MCF 10A (cell line): ENCODE measurements at regions not wholly inside any gene's neighbourhood (a gene's known extent, or its start where the extent isn't known, plus 50 kb on each side); places are given as distances from the start of the nearest gene placed in this dataset.
A peak's percentile ranks its signal among the peaks of the same experiment; 100 is the strongest.

Experiments used
- BruUV-seq: library from RNA; stranded (reverse); fragments of 400-500 nt; replicated peaks from 2 replicates; lab custom pipeline; 2021; lab: Mats Ljungman, UMichigan
- CTCF ChIA-PET: fragments of 300-600 bp; sonication (Branson Sonifier 250); formaldehyde crosslinking; extraction: SDS; loops from one replicate; lab custom pipeline; 2021; ENCODE audit warnings: antibody characterized with exemption, inconsistent platforms; lab: Yijun Ruan, JAX
- POLR2A ChIA-PET: fragments of 300-600, 350-650 bp; sonication (Branson Sonifier 250); formaldehyde crosslinking; extraction: SDS; loops from one replicate; lab custom pipeline; 2020; ENCODE audit warnings: antibody characterized with exemption, inconsistent platforms; lab: Yijun Ruan, JAX
- DNase-seq: peaks from one replicate; pipeline ENCODE4 v3.0.0-alpha.2; 2018; ENCODE audit not compliant: unreplicated experiment
- H3K27ac Mint-ChIP-seq: one replicate; pipeline ENCODE4 v1.8.0; 2022; ENCODE audit warnings: mild to moderate bottlenecking, low read depth, mixed read lengths; ENCODE audit not compliant: unreplicated experiment
- H3K27me3 Mint-ChIP-seq: one replicate; pipeline ENCODE4 v1.8.0; 2022; ENCODE audit warnings: mixed read lengths; ENCODE audit not compliant: insufficient read depth, unreplicated experiment
- H3K36me3 Mint-ChIP-seq: one replicate; pipeline ENCODE4 v1.8.0; 2022; ENCODE audit warnings: mild to moderate bottlenecking, moderate library complexity, mixed read lengths; ENCODE audit not compliant: insufficient read depth, unreplicated experiment
- H3K4me1 Mint-ChIP-seq: one replicate; pipeline ENCODE4 v1.8.0; 2022; ENCODE audit warnings: mixed read lengths; ENCODE audit not compliant: insufficient read depth, unreplicated experiment
- H3K4me3 Mint-ChIP-seq: one replicate; pipeline ENCODE4 v1.8.0; 2022; ENCODE audit warnings: mild to moderate bottlenecking, moderate library complexity, mixed read lengths; ENCODE audit not compliant: unreplicated experiment
- H3K9me3 Mint-ChIP-seq: one replicate; pipeline ENCODE4 v1.8.0; 2022; ENCODE audit warnings: mixed read lengths; ENCODE audit not compliant: unreplicated experiment
- intact Hi-C: fragments of 100-400 bp; cut with micrococcal nuclease; formaldehyde crosslinking; loops from 2 replicates; pipeline ENCODE4 v1.14.1; 2022
- TF ChIP-seq, protein P1 (sequence below): fragments of 200-600 bp; IDR thresholded peaks from one replicate; pipeline ENCODE4 v1.8.0; 2022; ENCODE audit warnings: antibody characterized with exemption, mild to moderate bottlenecking; ENCODE audit not compliant: unreplicated experiment

DNA sequence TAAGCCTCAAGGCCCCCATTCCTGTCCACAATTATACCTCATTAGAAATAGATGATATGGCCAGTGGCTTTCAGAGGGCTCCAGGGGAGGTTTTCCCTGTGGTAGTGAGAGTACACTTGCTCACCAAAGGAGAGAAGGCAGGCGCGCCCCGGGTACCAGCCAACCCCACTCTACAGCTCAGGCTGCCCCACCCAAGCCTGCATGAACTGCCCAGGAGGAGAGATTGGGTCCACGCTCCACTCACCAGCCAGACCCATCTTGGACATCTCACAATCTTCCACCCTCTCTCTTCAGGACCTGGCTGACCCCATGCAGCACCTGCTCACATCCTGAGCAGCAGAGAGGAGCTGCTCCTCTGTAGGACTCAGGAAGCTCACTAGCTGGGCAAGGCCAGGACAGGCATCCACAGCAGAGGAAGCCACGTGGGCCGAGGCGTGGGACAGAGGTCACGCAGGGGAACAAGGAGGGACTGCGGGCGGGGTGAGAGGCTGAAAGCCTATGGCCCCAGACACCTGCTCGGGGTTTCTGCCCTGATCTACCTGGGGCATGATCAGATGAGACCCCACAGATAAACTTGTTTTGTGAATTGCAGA lies 53.9 kb upstream of the GLI2 start:
- intact Hi-C loops: loop anchor here (5.0 kb wide), 2 partner anchors 444 to 569 kb away; no protein-coding TSS in a partner anchor
- BruUV-seq: no TSS peak
- TF ChIP-seq, protein P1, sequence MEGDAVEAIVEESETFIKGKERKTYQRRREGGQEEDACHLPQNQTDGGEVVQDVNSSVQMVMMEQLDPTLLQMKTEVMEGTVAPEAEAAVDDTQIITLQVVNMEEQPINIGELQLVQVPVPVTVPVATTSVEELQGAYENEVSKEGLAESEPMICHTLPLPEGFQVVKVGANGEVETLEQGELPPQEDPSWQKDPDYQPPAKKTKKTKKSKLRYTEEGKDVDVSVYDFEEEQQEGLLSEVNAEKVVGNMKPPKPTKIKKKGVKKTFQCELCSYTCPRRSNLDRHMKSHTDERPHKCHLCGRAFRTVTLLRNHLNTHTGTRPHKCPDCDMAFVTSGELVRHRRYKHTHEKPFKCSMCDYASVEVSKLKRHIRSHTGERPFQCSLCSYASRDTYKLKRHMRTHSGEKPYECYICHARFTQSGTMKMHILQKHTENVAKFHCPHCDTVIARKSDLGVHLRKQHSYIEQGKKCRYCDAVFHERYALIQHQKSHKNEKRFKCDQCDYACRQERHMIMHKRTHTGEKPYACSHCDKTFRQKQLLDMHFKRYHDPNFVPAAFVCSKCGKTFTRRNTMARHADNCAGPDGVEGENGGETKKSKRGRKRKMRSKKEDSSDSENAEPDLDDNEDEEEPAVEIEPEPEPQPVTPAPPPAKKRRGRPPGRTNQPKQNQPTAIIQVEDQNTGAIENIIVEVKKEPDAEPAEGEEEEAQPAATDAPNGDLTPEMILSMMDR: no peak
- no peak overlapping the region for H3K4me3 Mint-ChIP-seq
- H3K4me1 Mint-ChIP-seq: peaks cover 10% of the 10 kb centered on the region
- H3K9me3 Mint-ChIP-seq: no peaks in the 10 kb centered on the region
- no peak for DNase-seq
- H3K27me3 Mint-ChIP-seq: no peaks in the 10 kb centered on the region
- CTCF ChIA-PET: interaction anchor here (0.6 to 26.2 kb wide), 23 partner anchors 9 to 572 kb away, joined by 3 to 541 read pairs (median 5); no protein-coding TSS in a partner anchor
- POLR2A ChIA-PET: interaction anchor here (0.6 to 1.4 kb wide), 3 partner anchors 358 to 857 kb away, joined by 3 to 4 read pairs (median 4); no protein-coding TSS in a partner anchor
- no peaks in the 10 kb centered on the region for H3K36me3 Mint-ChIP-seq
- no peak overlapping the region for H3K27ac Mint-ChIP-seq

DNA sequence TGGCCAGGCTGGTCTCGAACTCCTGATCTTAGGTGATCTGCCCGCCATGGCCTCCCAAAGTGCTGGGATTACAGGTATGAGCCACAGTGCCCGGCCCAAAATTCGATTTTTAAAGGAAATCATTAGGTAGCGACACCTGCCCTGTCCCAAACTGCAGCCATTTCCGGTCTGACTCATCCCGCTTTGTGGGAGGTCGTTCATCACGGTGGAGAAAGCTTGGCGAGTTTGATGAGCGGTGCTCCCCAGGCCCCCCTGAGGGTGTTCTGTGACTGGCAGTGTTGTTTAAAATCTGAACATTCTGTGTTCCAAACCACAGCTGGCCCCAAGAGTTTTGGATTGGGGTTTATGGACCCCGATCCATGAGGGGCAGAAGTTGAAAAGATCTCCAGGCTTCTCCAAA lies 53.0 kb upstream of the GLI2 start:
- CTCF ChIA-PET: interaction anchor here (0.5 to 26.2 kb wide), 11 partner anchors 8 to 639 kb away, joined by 3 to 541 read pairs (median 4); no protein-coding TSS in a partner anchor
- Mint-ChIP-seq H3K27ac (no peak overlapping the region), H3K27me3 (no peaks in the 10 kb centered on the region), H3K4me1 (peaks cover 10% of the 10 kb centered on the region), H3K9me3 (no peaks in the 10 kb centered on the region), H3K4me3 (no peak overlapping the region), H3K36me3 (no peaks in the 10 kb centered on the region)
- peak; percentile 40 for DNase-seq
- BruUV-seq: no TSS peak
- intact Hi-C loops: loop anchor here (5.0 kb wide), 2 partner anchors 445 to 570 kb away; no protein-coding TSS in a partner anchor
- TF ChIP-seq, protein P1: no peak
- POLR2A ChIA-PET: interaction anchor here (0.6 kb wide), 1 partner anchor 856 kb away, joined by 4 read pairs; no protein-coding TSS in a partner anchor

DNA sequence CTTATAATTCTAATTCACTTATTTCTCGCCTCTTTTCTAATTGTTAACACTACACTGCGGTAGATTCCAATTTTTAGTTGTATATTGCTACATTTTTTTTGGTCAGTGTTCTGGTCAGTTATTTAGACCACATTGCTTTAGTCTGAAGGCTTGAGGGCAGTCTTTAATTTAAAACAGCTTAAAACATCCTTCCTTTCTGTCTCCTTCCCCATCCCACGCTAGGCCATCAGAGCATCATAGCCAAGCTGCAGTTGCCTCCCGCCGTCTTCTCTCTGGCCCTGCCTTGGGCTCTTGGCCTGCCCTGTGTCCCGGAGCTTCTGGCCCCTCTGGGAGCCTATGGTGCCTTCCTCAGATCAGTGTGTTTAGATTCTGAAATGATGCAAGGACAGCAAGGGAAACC lies 52.6 kb upstream of the GLI2 start:
- Mint-ChIP-seq H3K27ac (no peak overlapping the region), H3K36me3 (no peaks in the 10 kb centered on the region), H3K4me3 (no peak overlapping the region), H3K4me1 (peaks cover 10% of the 10 kb centered on the region), H3K27me3 (no peaks in the 10 kb centered on the region), H3K9me3 (no peaks in the 10 kb centered on the region)
- DNase-seq: no peak
- intact Hi-C loops: loop anchor here (5.0 kb wide), 2 partner anchors 446 to 571 kb away; no protein-coding TSS in a partner anchor
- ChIA-PET CTCF (interaction anchor here (0.6 to 26.2 kb wide), 7 partner anchors 204 to 639 kb away, joined by 3 to 541 read pairs (median 4); no protein-coding TSS in a partner anchor), POLR2A (interaction anchor here (0.6 kb wide), 1 partner anchor 366 kb away, joined by 3 read pairs; no protein-coding TSS in a partner anchor)
- no TSS peak for BruUV-seq
- TF ChIP-seq, protein P1: no peak

DNA sequence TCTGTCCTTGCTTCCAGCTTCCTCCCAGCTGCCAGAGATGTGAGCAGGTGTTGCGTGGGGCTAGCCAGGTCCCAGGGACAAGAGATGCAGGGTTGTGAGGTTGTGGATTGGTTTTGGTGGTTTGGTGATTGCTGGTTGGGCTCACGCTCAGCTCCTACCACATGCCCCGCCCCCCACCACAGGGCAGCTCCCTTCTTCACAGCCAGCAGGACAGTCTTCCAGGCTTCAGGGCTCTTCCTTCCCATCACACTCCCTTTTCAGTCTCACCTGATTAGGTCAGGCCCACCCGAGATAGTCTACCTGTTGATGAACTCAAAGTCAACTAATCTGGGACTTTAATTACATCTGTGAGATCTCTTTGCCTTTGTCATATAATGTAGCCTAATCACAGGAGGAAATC lies 52.0 kb upstream of the GLI2 start:
- DNase-seq: no peak
- peaks cover 2% of the 10 kb centered on the region for H3K27me3 Mint-ChIP-seq
- intact Hi-C loops: loop anchor here (5.0 kb wide), 2 partner anchors 446 to 571 kb away; no protein-coding TSS in a partner anchor
- BruUV-seq: no TSS peak
- H3K4me1 Mint-ChIP-seq: peaks cover 10% of the 10 kb centered on the region
- H3K4me3 Mint-ChIP-seq: no peak overlapping the region
- H3K36me3 Mint-ChIP-seq: no peaks in the 10 kb centered on the region
- no peak overlapping the region for H3K27ac Mint-ChIP-seq
- ChIA-PET CTCF (interaction anchor here (0.6 to 26.2 kb wide), 5 partner anchors 10 to 574 kb away, joined by 3 to 541 read pairs (median 10); no protein-coding TSS in a partner anchor), POLR2A (interaction anchor here (0.6 to 0.9 kb wide), 2 partner anchors 363 to 367 kb away, joined by 3 read pairs; no protein-coding TSS in a partner anchor)
- no peaks in the 10 kb centered on the region for H3K9me3 Mint-ChIP-seq
- TF ChIP-seq, protein P1: no peak
